SK-N-SH treated with all-trans-retinoic acid at 6 μM for 48 hours (cell line): ENCODE measurements at regions not wholly inside any gene's neighbourhood (a gene's known extent, or its start where the extent isn't known, plus 50 kb on each side); places are given as distances from the start of the nearest gene placed in this dataset.

Experiments used
- ATAC-seq: fragments of 200-7000 bp; cut with Tn5 transposase; 3 replicates; pipeline ENCODE4 v1.9.1; 2020; ENCODE audit warnings: mild to moderate bottlenecking, moderate library complexity
- ARNTL ChIP-seq: fragments of 450-650 bp; formaldehyde crosslinking; IDR thresholded peaks from 2 replicates; pipeline ENCODE4 v1.5.0; 2020; ENCODE audit warnings: low read depth, mild to moderate bottlenecking, moderate library complexity, borderline replicate concordance
- CSDC2 ChIP-seq: fragments of 250-450 bp; sonication (Bioruptor Pico); IDR thresholded peaks from 2 replicates; pipeline ENCODE4 v1.5.0; 2020; ENCODE audit warnings: mild to moderate bottlenecking, moderate library complexity
- CSRNP3 ChIP-seq: fragments of 250-450 bp; sonication (Bioruptor Pico); IDR thresholded peaks from 2 replicates; pipeline ENCODE4 v1.5.1; 2021; ENCODE audit warnings: mild to moderate bottlenecking, moderate library complexity
- ESRRG ChIP-seq: fragments of 250-450 bp; sonication (Bioruptor Pico); IDR thresholded peaks from 2 replicates; pipeline ENCODE4 v1.6.1; 2021; ENCODE audit warnings: mild to moderate bottlenecking
- GLIS3 ChIP-seq: fragments of 250-450 bp; sonication (Bioruptor Pico); IDR thresholded peaks from 2 replicates; pipeline ENCODE4 v1.5.0; 2020; ENCODE audit warnings: mild to moderate bottlenecking, moderate library complexity
- OSR1 ChIP-seq: fragments of 250-450 bp; sonication (Bioruptor Pico); IDR thresholded peaks from 2 replicates; pipeline ENCODE4 v1.8.0; 2022; ENCODE audit warnings: moderate library complexity, mild to moderate bottlenecking, inconsistent platforms
- PATZ1 ChIP-seq: fragments of 250-450 bp; sonication (Bioruptor Pico); IDR thresholded peaks from 2 replicates; pipeline ENCODE4 v1.8.0; 2020; ENCODE audit warnings: mild to moderate bottlenecking, moderate library complexity, borderline replicate concordance
- POU6F1 ChIP-seq: fragments of 250-450 bp; sonication (Bioruptor Pico); IDR thresholded peaks from 2 replicates; pipeline ENCODE4 v1.8.0; 2021; ENCODE audit warnings: low read depth, mild to moderate bottlenecking, moderate library complexity, borderline replicate concordance
- PPARA ChIP-seq: fragments of 250-450 bp; sonication (Bioruptor Pico); IDR thresholded peaks from 2 replicates; pipeline ENCODE4 v1.5.0; 2020; ENCODE audit warnings: mild to moderate bottlenecking, borderline replicate concordance
- RARB ChIP-seq: fragments of 250-450 bp; sonication (Bioruptor Pico); IDR thresholded peaks from 2 replicates; pipeline ENCODE4 v1.8.0; 2021; ENCODE audit warnings: mild to moderate bottlenecking, moderate library complexity
- SNAI2 ChIP-seq: fragments of 250-450 bp; sonication (Bioruptor Pico); IDR thresholded peaks from 2 replicates; pipeline ENCODE4 v1.5.0; 2020; ENCODE audit warnings: mild to moderate bottlenecking, moderate library complexity
- TCF4 ChIP-seq: fragments of 250-450 bp; sonication (Bioruptor Pico); IDR thresholded peaks from 2 replicates; pipeline ENCODE4 v1.8.0; 2021; ENCODE audit warnings: mild to moderate bottlenecking, moderate library complexity, borderline replicate concordance
- TOX ChIP-seq: fragments of 250-450 bp; sonication (Bioruptor Pico); IDR thresholded peaks from 2 replicates; pipeline ENCODE4 v1.8.0; 2021; ENCODE audit warnings: mild to moderate bottlenecking, moderate library complexity, borderline replicate concordance
- TSHZ2 ChIP-seq: fragments of 250-450 bp; sonication (Bioruptor Pico); IDR thresholded peaks from 2 replicates; pipeline ENCODE4 v1.5.0; 2020; ENCODE audit warnings: mild to moderate bottlenecking, moderate library complexity
- ZC3H10 ChIP-seq: fragments of 250-450 bp; sonication (Bioruptor Pico); IDR thresholded peaks from 2 replicates; pipeline ENCODE4 v1.5.1; 2021; ENCODE audit warnings: mild to moderate bottlenecking, moderate library complexity
- ZNF565 ChIP-seq: fragments of 450-650 bp; formaldehyde crosslinking; conservative IDR thresholded peaks from 2 replicates; pipeline ENCODE4 v1.5.0; 2020; ENCODE audit warnings: low read depth, mild to moderate bottlenecking, moderate library complexity
- ZNF8 ChIP-seq: fragments of 450-650 bp; formaldehyde crosslinking; IDR thresholded peaks from 2 replicates; pipeline ENCODE4 v1.5.0; 2020; ENCODE audit warnings: mild to moderate bottlenecking, moderate library complexity

GRCh38 chr2:13923823-13924222 lies 708.7 kb upstream of the LRATD1 start:
- TF ChIP-seq TSHZ2 (no peak), ZNF565 (CRISPR knock-in tag) (no peak)
- TF ChIP-seq, all 23 proteins: peak for 0

GRCh38 chr2:13942111-13942510 lies 690.4 kb upstream of the LRATD1 start:
- no peak for ATAC-seq
- TF ChIP-seq PATZ1 (CRISPR knock-in tag): no peak
- no peak for TF ChIP-seq RARB (CRISPR knock-in tag)
- no peak for TF ChIP-seq ZC3H10 (CRISPR knock-in tag)
- TF ChIP-seq TOX (CRISPR knock-in tag): no peak
- no peak for TF ChIP-seq ARNTL
- TF ChIP-seq SNAI2 (CRISPR knock-in tag): no peak
- no peak for TF ChIP-seq OSR1 (CRISPR knock-in tag)
- TF ChIP-seq PPARA (CRISPR knock-in tag): no peak
- no peak for TF ChIP-seq ZNF8 (CRISPR knock-in tag)
- no peak for TF ChIP-seq TCF4
- no peak for TF ChIP-seq GLIS3 (CRISPR knock-in tag)
- TF ChIP-seq TSHZ2: no peak
- no peak for TF ChIP-seq CSDC2
- TF ChIP-seq CSRNP3 (CRISPR knock-in tag): no peak

More at GRCh38 chr2:13923823-13924222, 708.7 kb upstream of the LRATD1 start:
- ATAC-seq: no peak

GRCh38 chr2:13950761-13951160 lies 681.8 kb upstream of the LRATD1 start:
- no peak for ATAC-seq
- TF ChIP-seq TSHZ2 (no peak), OSR1 (CRISPR knock-in tag) (no peak), PPARA (CRISPR knock-in tag) (no peak), POU6F1 (CRISPR knock-in tag) (no peak), RARB (CRISPR knock-in tag) (no peak), ESRRG (CRISPR knock-in tag) (no peak), PATZ1 (CRISPR knock-in tag) (no peak), SNAI2 (CRISPR knock-in tag) (no peak)
